Fibroblast of upper back skin (primary cell): ENCODE measurements at regions not wholly inside any gene's neighbourhood (a gene's known extent, or its start where the extent isn't known, plus 50 kb on each side); places are given as distances from the start of the nearest gene placed in this dataset.
A peak's percentile ranks its signal among the peaks of the same experiment; 100 is the strongest.

Experiments used
- DNase-seq: peaks from one replicate; pipeline ENCODE4 v3.0.0-alpha.2; 2013

GRCh38 chr11:122226810-122227379 lies 110.9 kb upstream of the BLID start:
- DNase-seq = peak; percentile 100

- DNase-seq = no peak
Measured at GRCh38 chr11:122224867-122225266, 108.9 kb upstream of the BLID start.

- peak; percentile 69 for DNase-seq
Measured at GRCh38 chr11:122220321-122220720, 104.3 kb upstream of the BLID start.

GRCh38 chr11:122219791-122220190 lies 103.8 kb upstream of the BLID start:
- DNase-seq = no peak

GRCh38 chr11:122215244-122215992 lies 99.4 kb upstream of the BLID start:
- DNase-seq = peak; percentile 95

- DNase-seq = peak; percentile 51
Measured at GRCh38 chr11:122214567-122214966, 98.6 kb upstream of the BLID start.

GRCh38 chr11:122214080-122214479 lies 98.1 kb upstream of the BLID start:
- DNase-seq = no peak

- DNase-seq = no peak
Measured at GRCh38 chr11:122213171-122213570, 97.2 kb upstream of the BLID start.

- no peak for DNase-seq
Measured at GRCh38 chr11:122210367-122210997, 94.5 kb upstream of the BLID start.

GRCh38 chr11:122209619-122210366 lies 93.8 kb upstream of the BLID start:
- peak; percentile 86 for DNase-seq

- peak; percentile 58 for DNase-seq
Measured at GRCh38 chr11:122207921-122208764, 92.1 kb upstream of the BLID start.

- DNase-seq = peak; percentile 84
Measured at GRCh38 chr11:122207505-122207904, 91.5 kb upstream of the BLID start.

- no peak for DNase-seq
Measured at GRCh38 chr11:122205036-122205435, 89.0 kb upstream of the BLID start.

- DNase-seq = no peak
Measured at GRCh38 chr11:122204206-122204605, 88.2 kb upstream of the BLID start.

- DNase-seq = peak; percentile 77
Measured at GRCh38 chr11:122202951-122203456, 87.0 kb upstream of the BLID start.

GRCh38 chr11:122202161-122202950 lies 86.3 kb upstream of the BLID start:
- DNase-seq = peak; percentile 92

GRCh38 chr11:122201106-122201505 lies 85.1 kb upstream of the BLID start:
- DNase-seq = no peak

GRCh38 chr11:122199661-122200060 lies 83.6 kb upstream of the BLID start:
- no peak for DNase-seq

GRCh38 chr11:122198291-122198983 lies 82.4 kb upstream of the BLID start:
- DNase-seq = no peak

- DNase-seq = peak; percentile 99
Measured at GRCh38 chr11:122197066-122197987, 81.3 kb upstream of the BLID start.
